HEK293 (cell line): ENCODE measurements at regions not wholly inside any gene's neighbourhood (a gene's known extent, or its start where the extent isn't known, plus 50 kb on each side); places are given as distances from the start of the nearest gene placed in this dataset.

Experiments used
- CTCF ChIA-PET: fragments of 350-600 bp; formaldehyde crosslinking; extraction: SDS; loops from one replicate; lab custom pipeline; 2021; ENCODE audit warnings: antibody characterized with exemption; lab: Yijun Ruan, JAX
- POLR2A ChIA-PET: fragments of 300-600 bp; formaldehyde crosslinking; extraction: SDS; loops from one replicate; lab custom pipeline; 2020; ENCODE audit warnings: antibody characterized with exemption, inconsistent platforms; lab: Yijun Ruan, JAX
- H3K27ac ChIP-seq: fragments of 200-500 bp; sonication (Bioruptor generic); 2 replicates; pipeline ENCODE4 v1.5.1; 2014; ENCODE audit warnings: low read depth, low read length, control low read depth, inconsistent platforms; ENCODE audit errors: extremely low read depth
- H3K36me3 ChIP-seq, 2 experiments: fragments of 200-500 bp in 1 of 2; sonication (Bioruptor generic) in 1 of 2; 1 replicate in 1 of 2; 2 replicates in 1 of 2; pipeline ENCODE4 v1.5.1; 2014 to 2017; ENCODE audit warnings: inconsistent platforms in 2 of 2, low read length in 2 of 2; ENCODE audit not compliant: control insufficient read depth in 2 of 2, insufficient read depth in 1 of 2
- H3K4me1 ChIP-seq: fragments of 200-500 bp; sonication (Bioruptor generic); 2 replicates; pipeline ENCODE4 v1.5.1; 2014; ENCODE audit warnings: mild to moderate bottlenecking, low read length, inconsistent platforms; ENCODE audit not compliant: control insufficient read depth, insufficient read depth
- H3K4me3 ChIP-seq: 2 replicates; pipeline ENCODE4 v1.5.1; 2011; ENCODE audit warnings: low read depth, mild to moderate bottlenecking, control low read depth, low read length, moderate library complexity
- H3K9me3 ChIP-seq: fragments of 200-500 bp; sonication (Bioruptor generic); 2 replicates; pipeline ENCODE4 v1.5.1; 2014; ENCODE audit warnings: low read depth, low read length, inconsistent platforms; ENCODE audit not compliant: control insufficient read depth, insufficient read depth
- FEZF1 ChIP-seq: fragments of 450-650 bp; formaldehyde crosslinking; IDR thresholded peaks from 2 replicates; pipeline ENCODE4 v1.5.1; 2016; ENCODE audit warnings: missing biosample characterization, missing genetic modification characterization
- GFI1B ChIP-seq: fragments of 450-650 bp; formaldehyde crosslinking; IDR thresholded peaks from 2 replicates; pipeline ENCODE4 v1.5.1; 2016; ENCODE audit warnings: missing biosample characterization, missing genetic modification characterization
- GLI2 ChIP-seq: fragments of 450-650 bp; formaldehyde crosslinking; IDR thresholded peaks from 2 replicates; pipeline ENCODE4; 2017; ENCODE audit warnings: missing biosample characterization, missing genetic modification characterization, low read depth, borderline replicate concordance
- MYNN ChIP-seq: fragments of 450-650 bp; formaldehyde crosslinking; IDR thresholded peaks from 2 replicates; pipeline ENCODE4 v1.5.1; 2016; ENCODE audit warnings: missing biosample characterization, missing genetic modification characterization, borderline replicate concordance
- TCF7L2 ChIP-seq: IDR thresholded peaks from 2 replicates; pipeline ENCODE4 v1.6.1; 2011; ENCODE audit warnings: low read depth, mild to moderate bottlenecking, inconsistent platforms, low read length, moderate library complexity, borderline replicate concordance
- TRIM28 ChIP-seq: IDR thresholded peaks from 2 replicates; pipeline ENCODE4 v1.6.1; 2011; ENCODE audit warnings: low read length, control low read depth, borderline replicate concordance
- ZBTB1 ChIP-seq: fragments of 450-650 bp; formaldehyde crosslinking; IDR thresholded peaks from 2 replicates; pipeline ENCODE4 v1.5.1; 2016; ENCODE audit warnings: missing biosample characterization, missing genetic modification characterization
- ZBTB8A ChIP-seq: fragments of 450-650 bp; formaldehyde crosslinking; IDR thresholded peaks from 2 replicates; pipeline ENCODE4 v1.5.1; 2016; ENCODE audit warnings: missing biosample characterization, missing genetic modification characterization
- ZNF10 ChIP-seq: fragments of 450-650 bp; formaldehyde crosslinking; IDR thresholded peaks from 2 replicates; pipeline ENCODE4 v1.5.1; 2017; ENCODE audit warnings: missing biosample characterization, missing genetic modification characterization
- ZNF121 ChIP-seq: fragments of 450-650 bp; formaldehyde crosslinking; IDR thresholded peaks from 2 replicates; pipeline ENCODE4 v1.5.1; 2016; ENCODE audit warnings: missing biosample characterization, missing genetic modification characterization
- ZNF146 ChIP-seq: fragments of 450-650 bp; formaldehyde crosslinking; IDR thresholded peaks from 2 replicates; pipeline ENCODE4 v1.5.1; 2016; ENCODE audit warnings: missing biosample characterization, missing genetic modification characterization
- ZNF311 ChIP-seq: fragments of 450-650 bp; formaldehyde crosslinking; IDR thresholded peaks from 2 replicates; pipeline ENCODE4 v1.5.1; 2017; ENCODE audit warnings: missing biosample characterization, missing genetic modification characterization, borderline replicate concordance
- ZNF473 ChIP-seq: fragments of 450-650 bp; formaldehyde crosslinking; IDR thresholded peaks from 2 replicates; pipeline ENCODE4 v1.5.1; 2017; ENCODE audit warnings: missing biosample characterization, missing genetic modification characterization
- ZNF544 ChIP-seq: fragments of 450-650 bp; formaldehyde crosslinking; IDR thresholded peaks from 2 replicates; pipeline ENCODE4 v1.5.0; 2017; ENCODE audit warnings: missing biosample characterization, missing genetic modification characterization
- ZNF561 ChIP-seq: fragments of 450-650 bp; IDR thresholded peaks from 2 replicates; pipeline ENCODE4 v1.5.1; 2018; ENCODE audit warnings: missing biosample characterization, missing genetic modification characterization, borderline replicate concordance
- ZNF677 ChIP-seq: fragments of 450-650 bp; IDR thresholded peaks from 2 replicates; pipeline ENCODE4 v1.5.0; 2018; ENCODE audit warnings: missing biosample characterization, mild to moderate bottlenecking, missing genetic modification characterization, moderate library complexity
- ZNF776 ChIP-seq: fragments of 450-650 bp; formaldehyde crosslinking; IDR thresholded peaks from 2 replicates; pipeline ENCODE4 v1.5.0; 2017; ENCODE audit warnings: missing biosample characterization, missing genetic modification characterization, borderline replicate concordance
- TF ChIP-seq, protein P1 (sequence below): fragments of 450-650 bp; formaldehyde crosslinking; IDR thresholded peaks from 2 replicates; pipeline ENCODE4 v1.5.0; 2017; ENCODE audit warnings: missing biosample characterization, missing genetic modification characterization, borderline replicate concordance
- TF ChIP-seq, protein P2 (sequence below): fragments of 450-650 bp; formaldehyde crosslinking; optimal IDR thresholded peaks from 2 replicates; pipeline ENCODE3; 2016; ENCODE audit warnings: missing biosample characterization, mild to moderate bottlenecking, missing genetic modification characterization
- TF ChIP-seq, protein P3 (sequence below): fragments of 450-650 bp; formaldehyde crosslinking; IDR thresholded peaks from 2 replicates; pipeline ENCODE4 v1.5.1; 2016; ENCODE audit warnings: missing biosample characterization, missing genetic modification characterization
- TF ChIP-seq, protein P4 (sequence below): IDR thresholded peaks from 2 replicates; pipeline ENCODE4 v1.6.1; 2011; ENCODE audit warnings: mild to moderate bottlenecking, low read depth, low read length, borderline replicate concordance
- TF ChIP-seq, protein P5 (sequence below): fragments of 450-650 bp; formaldehyde crosslinking; IDR thresholded peaks from 2 replicates; pipeline ENCODE4 v1.5.1; 2016; ENCODE audit warnings: missing biosample characterization, missing genetic modification characterization
- TF ChIP-seq, protein P6 (sequence below): fragments of 450-650 bp; formaldehyde crosslinking; IDR thresholded peaks from 2 replicates; pipeline ENCODE4 v1.5.1; 2017; ENCODE audit warnings: missing biosample characterization, missing genetic modification characterization
- TF ChIP-seq, protein P7 (sequence below): fragments of 450-650 bp; formaldehyde crosslinking; IDR thresholded peaks from 2 replicates; pipeline ENCODE4 v1.5.1; 2016; ENCODE audit warnings: missing biosample characterization, missing genetic modification characterization

DNA sequence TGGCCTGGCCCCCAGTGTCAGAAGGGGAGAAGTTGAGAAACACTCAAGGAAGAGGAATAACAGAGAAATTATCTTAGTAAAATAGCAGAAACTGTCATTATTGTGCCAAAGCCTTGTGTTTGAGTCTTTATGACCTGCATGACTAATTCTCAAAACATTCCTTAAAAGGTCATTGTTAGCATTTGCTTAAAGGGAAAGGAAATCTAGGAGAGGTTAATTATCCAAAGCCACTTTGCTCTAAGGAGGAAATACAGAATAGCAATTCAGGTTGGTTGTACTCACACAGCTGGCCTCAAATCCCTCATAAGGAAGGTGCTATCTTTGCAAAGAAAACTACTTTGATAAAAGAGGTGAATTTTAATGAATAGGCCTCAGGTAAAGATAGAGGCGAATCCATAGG lies 516.7 kb downstream of the CBLN4 start (continued):
- TF ChIP-seq, protein P1, sequence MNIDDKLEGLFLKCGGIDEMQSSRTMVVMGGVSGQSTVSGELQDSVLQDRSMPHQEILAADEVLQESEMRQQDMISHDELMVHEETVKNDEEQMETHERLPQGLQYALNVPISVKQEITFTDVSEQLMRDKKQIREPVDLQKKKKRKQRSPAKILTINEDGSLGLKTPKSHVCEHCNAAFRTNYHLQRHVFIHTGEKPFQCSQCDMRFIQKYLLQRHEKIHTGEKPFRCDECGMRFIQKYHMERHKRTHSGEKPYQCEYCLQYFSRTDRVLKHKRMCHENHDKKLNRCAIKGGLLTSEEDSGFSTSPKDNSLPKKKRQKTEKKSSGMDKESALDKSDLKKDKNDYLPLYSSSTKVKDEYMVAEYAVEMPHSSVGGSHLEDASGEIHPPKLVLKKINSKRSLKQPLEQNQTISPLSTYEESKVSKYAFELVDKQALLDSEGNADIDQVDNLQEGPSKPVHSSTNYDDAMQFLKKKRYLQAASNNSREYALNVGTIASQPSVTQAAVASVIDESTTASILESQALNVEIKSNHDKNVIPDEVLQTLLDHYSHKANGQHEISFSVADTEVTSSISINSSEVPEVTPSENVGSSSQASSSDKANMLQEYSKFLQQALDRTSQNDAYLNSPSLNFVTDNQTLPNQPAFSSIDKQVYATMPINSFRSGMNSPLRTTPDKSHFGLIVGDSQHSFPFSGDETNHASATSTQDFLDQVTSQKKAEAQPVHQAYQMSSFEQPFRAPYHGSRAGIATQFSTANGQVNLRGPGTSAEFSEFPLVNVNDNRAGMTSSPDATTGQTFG (tag by site-specific recombination): no peak
- TF ChIP-seq MYNN (tag by site-specific recombination) (no peak), ZNF121 (tag by site-specific recombination) (no peak), ZNF561 (tag by site-specific recombination) (no peak), GLI2 (no peak), ZNF776 (tag by site-specific recombination) (no peak), ZNF677 (tag by site-specific recombination) (no peak), TCF7L2 (no peak), ZNF146 (tag by site-specific recombination) (no peak), ZNF544 (tag by site-specific recombination) (no peak), ZNF311 (tag by site-specific recombination) (no peak)
- TF ChIP-seq, protein P2, sequence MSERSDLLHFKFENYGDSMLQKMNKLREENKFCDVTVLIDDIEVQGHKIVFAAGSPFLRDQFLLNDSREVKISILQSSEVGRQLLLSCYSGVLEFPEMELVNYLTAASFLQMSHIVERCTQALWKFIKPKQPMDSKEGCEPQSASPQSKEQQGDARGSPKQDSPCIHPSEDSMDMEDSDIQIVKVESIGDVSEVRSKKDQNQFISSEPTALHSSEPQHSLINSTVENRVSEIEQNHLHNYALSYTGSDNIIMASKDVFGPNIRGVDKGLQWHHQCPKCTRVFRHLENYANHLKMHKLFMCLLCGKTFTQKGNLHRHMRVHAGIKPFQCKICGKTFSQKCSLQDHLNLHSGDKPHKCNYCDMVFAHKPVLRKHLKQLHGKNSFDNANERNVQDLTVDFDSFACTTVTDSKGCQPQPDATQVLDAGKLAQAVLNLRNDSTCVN (tag by site-specific recombination): no peak

DNA sequence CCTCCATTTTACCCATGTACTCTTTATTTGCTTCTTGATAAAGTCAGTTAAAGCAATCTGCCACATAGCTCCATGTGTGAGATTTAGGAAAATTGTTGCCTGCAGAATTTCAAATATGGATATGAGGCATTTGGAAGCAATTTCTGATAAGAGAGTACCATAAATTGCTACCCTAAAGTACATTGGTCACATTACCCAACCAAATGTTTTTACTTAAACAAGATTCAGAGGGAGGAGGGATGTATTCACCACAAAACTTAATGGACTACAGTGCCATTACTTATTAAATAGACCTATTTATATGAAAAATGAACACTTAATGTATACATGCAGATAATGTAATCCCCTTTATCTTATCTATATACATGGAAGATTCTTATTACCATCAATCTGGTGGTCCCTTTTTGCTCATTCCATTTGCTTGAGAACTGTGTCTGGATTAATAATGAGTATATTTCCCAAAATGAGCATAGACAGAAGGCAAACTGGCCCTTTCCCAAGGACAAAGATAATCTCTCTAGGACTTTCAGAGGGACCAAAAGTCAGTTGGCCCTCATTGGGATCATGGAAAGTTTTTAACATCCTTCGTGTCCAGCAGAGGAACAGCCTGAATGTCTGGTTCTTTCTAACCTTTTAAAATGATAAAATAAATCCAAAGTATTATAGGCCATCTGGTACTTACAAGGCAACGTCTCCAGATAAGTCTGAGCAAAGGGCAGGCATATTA lies 526.4 kb downstream of the CBLN4 start:
- TF ChIP-seq ZBTB8A (tag by site-specific recombination) (no peak), FEZF1 (tag by site-specific recombination) (no peak), ZNF561 (tag by site-specific recombination) (no peak), ZNF473 (tag by site-specific recombination) (no peak), ZBTB1 (tag by site-specific recombination) (no peak), GFI1B (tag by site-specific recombination) (no peak), ZNF10 (no peak), ZNF677 (tag by site-specific recombination) (no peak), TCF7L2 (no peak), TRIM28 (no peak)
- TF ChIP-seq, protein P3, sequence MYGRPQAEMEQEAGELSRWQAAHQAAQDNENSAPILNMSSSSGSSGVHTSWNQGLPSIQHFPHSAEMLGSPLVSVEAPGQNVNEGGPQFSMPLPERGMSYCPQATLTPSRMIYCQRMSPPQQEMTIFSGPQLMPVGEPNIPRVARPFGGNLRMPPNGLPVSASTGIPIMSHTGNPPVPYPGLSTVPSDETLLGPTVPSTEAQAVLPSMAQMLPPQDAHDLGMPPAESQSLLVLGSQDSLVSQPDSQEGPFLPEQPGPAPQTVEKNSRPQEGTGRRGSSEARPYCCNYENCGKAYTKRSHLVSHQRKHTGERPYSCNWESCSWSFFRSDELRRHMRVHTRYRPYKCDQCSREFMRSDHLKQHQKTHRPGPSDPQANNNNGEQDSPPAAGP (tag by site-specific recombination): no peak
- TF ChIP-seq, protein P4, sequence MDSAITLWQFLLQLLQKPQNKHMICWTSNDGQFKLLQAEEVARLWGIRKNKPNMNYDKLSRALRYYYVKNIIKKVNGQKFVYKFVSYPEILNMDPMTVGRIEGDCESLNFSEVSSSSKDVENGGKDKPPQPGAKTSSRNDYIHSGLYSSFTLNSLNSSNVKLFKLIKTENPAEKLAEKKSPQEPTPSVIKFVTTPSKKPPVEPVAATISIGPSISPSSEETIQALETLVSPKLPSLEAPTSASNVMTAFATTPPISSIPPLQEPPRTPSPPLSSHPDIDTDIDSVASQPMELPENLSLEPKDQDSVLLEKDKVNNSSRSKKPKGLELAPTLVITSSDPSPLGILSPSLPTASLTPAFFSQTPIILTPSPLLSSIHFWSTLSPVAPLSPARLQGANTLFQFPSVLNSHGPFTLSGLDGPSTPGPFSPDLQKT: no peak
- TF ChIP-seq, protein P5, sequence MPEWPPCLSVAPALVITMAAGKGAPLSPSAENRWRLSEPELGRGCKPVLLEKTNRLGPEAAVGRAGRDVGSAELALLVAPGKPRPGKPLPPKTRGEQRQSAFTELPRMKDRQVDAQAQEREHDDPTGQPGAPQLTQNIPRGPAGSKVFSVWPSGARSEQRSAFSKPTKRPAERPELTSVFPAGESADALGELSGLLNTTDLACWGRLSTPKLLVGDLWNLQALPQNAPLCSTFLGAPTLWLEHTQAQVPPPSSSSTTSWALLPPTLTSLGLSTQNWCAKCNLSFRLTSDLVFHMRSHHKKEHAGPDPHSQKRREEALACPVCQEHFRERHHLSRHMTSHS: no peak
- TF ChIP-seq, protein P6, sequence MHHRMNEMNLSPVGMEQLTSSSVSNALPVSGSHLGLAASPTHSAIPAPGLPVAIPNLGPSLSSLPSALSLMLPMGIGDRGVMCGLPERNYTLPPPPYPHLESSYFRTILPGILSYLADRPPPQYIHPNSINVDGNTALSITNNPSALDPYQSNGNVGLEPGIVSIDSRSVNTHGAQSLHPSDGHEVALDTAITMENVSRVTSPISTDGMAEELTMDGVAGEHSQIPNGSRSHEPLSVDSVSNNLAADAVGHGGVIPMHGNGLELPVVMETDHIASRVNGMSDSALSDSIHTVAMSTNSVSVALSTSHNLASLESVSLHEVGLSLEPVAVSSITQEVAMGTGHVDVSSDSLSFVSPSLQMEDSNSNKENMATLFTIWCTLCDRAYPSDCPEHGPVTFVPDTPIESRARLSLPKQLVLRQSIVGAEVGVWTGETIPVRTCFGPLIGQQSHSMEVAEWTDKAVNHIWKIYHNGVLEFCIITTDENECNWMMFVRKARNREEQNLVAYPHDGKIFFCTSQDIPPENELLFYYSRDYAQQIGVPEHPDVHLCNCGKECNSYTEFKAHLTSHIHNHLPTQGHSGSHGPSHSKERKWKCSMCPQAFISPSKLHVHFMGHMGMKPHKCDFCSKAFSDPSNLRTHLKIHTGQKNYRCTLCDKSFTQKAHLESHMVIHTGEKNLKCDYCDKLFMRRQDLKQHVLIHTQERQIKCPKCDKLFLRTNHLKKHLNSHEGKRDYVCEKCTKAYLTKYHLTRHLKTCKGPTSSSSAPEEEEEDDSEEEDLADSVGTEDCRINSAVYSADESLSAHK: no peak
- TF ChIP-seq, protein P7, sequence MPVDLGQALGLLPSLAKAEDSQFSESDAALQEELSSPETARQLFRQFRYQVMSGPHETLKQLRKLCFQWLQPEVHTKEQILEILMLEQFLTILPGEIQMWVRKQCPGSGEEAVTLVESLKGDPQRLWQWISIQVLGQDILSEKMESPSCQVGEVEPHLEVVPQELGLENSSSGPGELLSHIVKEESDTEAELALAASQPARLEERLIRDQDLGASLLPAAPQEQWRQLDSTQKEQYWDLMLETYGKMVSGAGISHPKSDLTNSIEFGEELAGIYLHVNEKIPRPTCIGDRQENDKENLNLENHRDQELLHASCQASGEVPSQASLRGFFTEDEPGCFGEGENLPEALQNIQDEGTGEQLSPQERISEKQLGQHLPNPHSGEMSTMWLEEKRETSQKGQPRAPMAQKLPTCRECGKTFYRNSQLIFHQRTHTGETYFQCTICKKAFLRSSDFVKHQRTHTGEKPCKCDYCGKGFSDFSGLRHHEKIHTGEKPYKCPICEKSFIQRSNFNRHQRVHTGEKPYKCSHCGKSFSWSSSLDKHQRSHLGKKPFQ (tag by site-specific recombination): no peak
- TF ChIP-seq, all 188 proteins: peak for 0
- no peaks in the 10 kb centered on the region for H3K36me3 ChIP-seq
- CTCF ChIA-PET: no interaction called here
- H3K4me1 ChIP-seq: no peaks in the 10 kb centered on the region
- no peaks in the 10 kb centered on the region for H3K9me3 ChIP-seq
- H3K27ac ChIP-seq: no peak overlapping the region
- POLR2A ChIA-PET: no interaction called here
- no peak overlapping the region for H3K4me3 ChIP-seq
